Muscle layer of duodenum (tissue), 2 donors: ENCODE measurements at regions not wholly inside any gene's neighbourhood (a gene's known extent, or its start where the extent isn't known, plus 50 kb on each side); places are given as distances from the start of the nearest gene placed in this dataset.

Experiments
- H3K27ac ChIP-seq: one replicate; pipeline ENCODE4 v1.7.0; 2013; ENCODE audit warnings: mild to moderate bottlenecking, low read length
- H3K27me3 ChIP-seq: one replicate; pipeline ENCODE4 v1.7.0; 2013; ENCODE audit warnings: low read depth, mild to moderate bottlenecking, control low read depth, low read length
- H3K36me3 ChIP-seq, 2 donors: one replicate each; pipeline ENCODE4 v1.7.0; 2013; ENCODE audit warnings: low read length in 2 of 2, control low read depth in 1 of 2, mild to moderate bottlenecking in 1 of 2; ENCODE audit not compliant: insufficient read depth in 2 of 2, control insufficient read depth in 1 of 2
- H3K4me1 ChIP-seq, 2 donors: one replicate each; pipeline ENCODE4 v1.7.0; 2013; ENCODE audit warnings: low read length in 2 of 2, mild to moderate bottlenecking in 2 of 2, control low read depth in 1 of 2, moderate library complexity in 1 of 2; ENCODE audit not compliant: insufficient read depth in 2 of 2, control insufficient read depth in 1 of 2
- H3K4me3 ChIP-seq, 2 donors: one replicate each; pipeline ENCODE4 v1.7.0; 2013; ENCODE audit warnings: low read length in 2 of 2, low read depth in 1 of 2, mild to moderate bottlenecking in 1 of 2
- H3K9me3 ChIP-seq, 2 donors: one replicate each; pipeline ENCODE4 v1.7.0; 2013; ENCODE audit warnings: low read length in 2 of 2, control low read depth in 1 of 2, mild to moderate bottlenecking in 1 of 2; ENCODE audit not compliant: control insufficient read depth in 1 of 2
- donor health status: healthy.

DNA sequence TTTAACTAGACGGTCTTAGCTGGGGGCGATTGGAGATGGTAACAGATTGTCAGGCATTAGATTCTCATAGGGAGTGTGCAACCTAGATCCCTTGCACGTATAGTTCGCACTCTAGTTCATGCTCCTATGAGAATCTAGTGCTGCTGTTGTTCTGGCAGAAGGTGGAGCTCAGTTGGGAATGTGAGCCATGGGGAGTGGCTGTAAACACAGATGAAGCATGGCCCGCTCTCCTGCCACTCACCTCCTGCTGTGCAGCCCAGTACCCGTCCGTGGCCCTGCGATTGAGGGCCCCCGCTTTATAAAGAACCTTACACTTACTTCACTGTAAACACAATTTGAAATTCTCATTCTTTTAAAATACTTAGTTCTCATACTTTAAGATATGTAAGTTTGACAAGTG is 339.4 kb downstream of the CDH26 start:
- no peaks in the 10 kb centered on the region for H3K36me3 ChIP-seq
- no peak overlapping the region for H3K27ac ChIP-seq
- H3K4me3 ChIP-seq: no peak overlapping the region
- H3K9me3 ChIP-seq: no peaks in the 10 kb centered on the region
- no peaks in the 10 kb centered on the region for H3K4me1 ChIP-seq
- H3K27me3 ChIP-seq: no peaks in the 10 kb centered on the region

DNA sequence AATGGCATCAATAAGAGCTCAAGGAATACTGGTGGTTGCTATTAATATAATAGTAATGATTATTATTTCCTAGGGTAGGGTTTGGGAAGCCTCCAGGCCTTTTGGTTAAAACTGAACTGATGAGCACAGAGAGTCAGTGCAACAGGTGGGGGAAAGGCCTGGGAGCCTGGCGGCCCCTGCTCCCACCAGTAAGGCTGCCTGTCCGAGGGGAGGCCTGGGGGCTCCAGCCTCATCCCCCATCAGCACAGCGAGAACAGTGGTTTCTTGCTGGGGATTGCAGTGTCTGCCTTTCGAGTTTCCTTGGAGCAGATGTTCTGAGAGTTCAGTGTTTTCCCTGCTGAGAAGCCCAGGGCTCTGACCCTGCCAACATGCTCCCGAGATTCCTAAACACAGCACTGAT is 340.4 kb downstream of the CDH26 start:
- no peaks in the 10 kb centered on the region for H3K9me3 ChIP-seq
- H3K4me3 ChIP-seq: no peak overlapping the region
- H3K27me3 ChIP-seq: no peaks in the 10 kb centered on the region
- H3K36me3 ChIP-seq: no peaks in the 10 kb centered on the region
- H3K27ac ChIP-seq: no peak overlapping the region
- no peaks in the 10 kb centered on the region for H3K4me1 ChIP-seq

- Histone ChIP-seq H3K27me3 (no peaks in the 10 kb centered on the region), H3K9me3 (no peaks in the 10 kb centered on the region), H3K27ac (no peak overlapping the region)
Observed at GRCh38 chr20:60299951-60300350, 341.7 kb downstream of the CDH26 start.

GRCh38 chr20:60300374-60300773 is 342.2 kb downstream of the CDH26 start:
- Histone ChIP-seq H3K4me3 (no peak overlapping the region), H3K4me1 (no peaks in the 10 kb centered on the region), H3K27ac (no peak overlapping the region), H3K27me3 (no peaks in the 10 kb centered on the region), H3K36me3 (no peaks in the 10 kb centered on the region), H3K9me3 (no peaks in the 10 kb centered on the region)

More at GRCh38 chr20:60299951-60300350, 341.7 kb downstream of the CDH26 start:
- Histone ChIP-seq H3K4me1 (no peaks in the 10 kb centered on the region), H3K4me3 (no peak overlapping the region), H3K36me3 (no peaks in the 10 kb centered on the region)

DNA sequence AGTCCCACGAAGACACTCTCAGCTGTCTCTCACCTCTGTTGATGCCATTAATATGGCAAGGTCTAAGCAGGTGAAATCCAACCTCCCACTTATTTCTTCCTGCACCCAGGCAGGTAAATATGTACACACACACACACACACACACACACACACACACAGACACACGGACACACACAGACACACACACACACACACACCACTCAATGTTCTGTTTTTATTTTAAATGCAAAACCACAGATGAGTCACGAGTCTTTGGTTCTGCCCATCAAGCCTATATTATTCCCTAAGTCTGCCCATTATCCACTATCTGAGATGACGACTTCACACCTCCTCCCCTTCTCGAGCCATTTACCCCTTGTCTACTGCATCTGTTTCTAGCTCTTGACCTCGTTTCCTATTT is 344.7 kb downstream of the CDH26 start:
- Histone ChIP-seq H3K4me3 (no peak overlapping the region), H3K4me1 (no peaks in the 10 kb centered on the region), H3K36me3 (no peaks in the 10 kb centered on the region), H3K9me3 (no peaks in the 10 kb centered on the region), H3K27ac (no peak overlapping the region), H3K27me3 (no peaks in the 10 kb centered on the region)

DNA sequence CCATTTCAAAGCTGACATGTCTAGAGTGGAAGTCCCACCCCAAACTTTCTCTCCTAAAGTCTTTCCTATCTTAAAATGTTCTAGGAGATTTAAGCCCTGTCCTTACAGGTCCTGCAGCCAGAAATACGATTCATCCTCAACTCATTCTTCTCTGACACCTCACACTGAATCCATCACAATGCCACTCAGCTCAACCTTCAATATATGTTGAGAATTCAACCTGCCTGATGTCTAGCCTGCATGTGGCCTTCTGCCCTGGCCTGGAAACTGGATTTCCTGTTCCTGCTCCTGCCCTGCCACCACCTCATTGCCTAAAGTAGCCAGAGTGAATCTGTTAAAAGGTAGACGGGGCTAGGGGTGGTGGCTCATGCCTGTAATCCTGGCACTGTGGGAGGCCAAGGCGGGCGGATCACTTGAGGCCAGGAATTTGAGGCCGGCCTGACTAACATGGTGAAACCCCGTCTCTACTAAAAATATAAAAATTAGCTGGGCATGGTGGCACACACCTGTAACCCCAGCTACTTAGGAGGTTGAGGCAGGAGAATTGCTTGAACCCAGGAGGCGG is 345.9 kb downstream of the CDH26 start:
- Histone ChIP-seq H3K4me1 (no peaks in the 10 kb centered on the region), H3K4me3 (no peak overlapping the region)

DNA sequence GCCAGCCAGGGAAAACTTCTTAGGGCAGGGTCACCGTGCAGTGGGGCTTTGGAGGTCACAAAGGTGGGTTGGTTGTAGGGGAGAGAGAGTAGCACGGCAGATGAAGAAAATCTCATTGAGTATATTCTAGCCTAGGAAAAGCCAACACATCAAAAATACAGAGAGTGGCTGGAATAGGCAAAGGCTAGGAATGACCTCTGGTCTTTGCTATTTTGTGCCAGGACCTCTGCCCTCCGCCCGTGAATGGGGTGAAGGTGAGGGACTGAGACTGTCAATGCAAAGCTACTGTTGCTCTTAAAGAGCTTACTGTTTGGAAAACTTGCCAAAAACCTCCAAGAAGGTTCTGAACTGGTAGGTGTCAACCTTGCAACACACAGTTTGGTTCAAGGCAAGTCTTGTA is 346.7 kb downstream of the CDH26 start:
- Histone ChIP-seq H3K9me3 (no peaks in the 10 kb centered on the region), H3K4me1 (no peaks in the 10 kb centered on the region), H3K36me3 (no peaks in the 10 kb centered on the region), H3K4me3 (no peak overlapping the region), H3K27me3 (no peaks in the 10 kb centered on the region), H3K27ac (no peak overlapping the region)

More for the DNA sequence above, 345.9 kb downstream of the CDH26 start:
- no peak overlapping the region for H3K27ac ChIP-seq
- H3K9me3 ChIP-seq: no peaks in the 10 kb centered on the region
- H3K27me3 ChIP-seq: no peaks in the 10 kb centered on the region
- no peaks in the 10 kb centered on the region for H3K36me3 ChIP-seq

DNA sequence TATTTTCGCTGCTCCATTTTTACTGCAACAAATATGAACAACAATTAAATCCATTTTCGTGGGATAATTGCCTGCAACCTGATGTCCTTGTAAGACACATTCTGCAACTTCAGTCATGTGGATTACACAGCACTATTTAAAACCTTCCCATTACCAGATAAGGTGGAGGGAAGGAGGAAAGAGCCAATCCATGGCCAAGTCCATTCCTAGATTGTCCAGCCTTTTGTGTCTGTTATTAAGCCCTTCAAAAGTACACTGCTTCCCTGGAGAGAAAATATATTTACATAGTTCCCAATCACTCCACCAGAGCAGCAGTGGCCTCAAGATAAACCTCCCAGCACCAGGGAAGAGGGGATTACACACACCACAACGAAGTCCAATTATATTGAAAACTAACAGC is 347.9 kb downstream of the CDH26 start:
- no peaks in the 10 kb centered on the region for H3K36me3 ChIP-seq
- H3K27me3 ChIP-seq: no peaks in the 10 kb centered on the region
- no peak overlapping the region for H3K27ac ChIP-seq
- H3K4me1 ChIP-seq: no peaks in the 10 kb centered on the region
- no peak overlapping the region for H3K4me3 ChIP-seq
- H3K9me3 ChIP-seq: no peaks in the 10 kb centered on the region

DNA sequence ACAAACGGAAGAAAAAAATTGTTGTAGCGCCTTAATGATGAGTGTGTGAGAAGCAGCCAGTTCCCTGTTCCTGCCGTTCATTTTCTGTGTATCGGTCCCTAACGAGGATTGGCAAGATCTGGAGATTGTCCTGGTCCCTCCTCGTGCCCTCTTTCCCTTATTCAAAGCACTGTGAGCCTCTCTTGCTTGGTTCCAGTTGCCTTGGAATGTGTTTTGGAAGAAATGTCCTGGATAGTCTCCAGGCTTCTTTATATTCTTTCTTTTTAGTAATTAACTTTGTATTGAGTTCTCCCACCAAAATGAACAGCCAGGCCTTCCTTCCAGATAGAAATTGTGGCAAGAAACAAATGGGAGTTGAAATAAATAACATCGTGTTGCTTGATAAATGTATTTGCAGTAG is 348.3 kb downstream of the CDH26 start:
- Histone ChIP-seq H3K27me3 (no peaks in the 10 kb centered on the region), H3K4me1 (no peaks in the 10 kb centered on the region), H3K4me3 (no peak overlapping the region), H3K9me3 (no peaks in the 10 kb centered on the region), H3K27ac (no peak overlapping the region), H3K36me3 (no peaks in the 10 kb centered on the region)

GRCh38 chr20:60310560-60311349 is 352.5 kb downstream of the CDH26 start:
- Histone ChIP-seq H3K4me3 (no peak overlapping the region), H3K27me3 (no peaks in the 10 kb centered on the region), H3K4me1 (no peaks in the 10 kb centered on the region), H3K27ac (no peak overlapping the region), H3K9me3 (no peaks in the 10 kb centered on the region), H3K36me3 (no peaks in the 10 kb centered on the region)

- no peaks in the 10 kb centered on the region for H3K27me3 ChIP-seq
- no peaks in the 10 kb centered on the region for H3K4me1 ChIP-seq
- H3K27ac ChIP-seq: no peak overlapping the region
- no peaks in the 10 kb centered on the region for H3K36me3 ChIP-seq
- no peak overlapping the region for H3K4me3 ChIP-seq
- H3K9me3 ChIP-seq: no peaks in the 10 kb centered on the region
Observed at GRCh38 chr20:60313191-60313590, 355.0 kb downstream of the CDH26 start.

- Histone ChIP-seq H3K36me3 (no peaks in the 10 kb centered on the region), H3K4me1 (no peaks in the 10 kb centered on the region), H3K9me3 (no peaks in the 10 kb centered on the region), H3K4me3 (no peak overlapping the region), H3K27me3 (no peaks in the 10 kb centered on the region), H3K27ac (no peak overlapping the region)
Observed at GRCh38 chr20:60313614-60314013, 355.4 kb downstream of the CDH26 start.
